SH-SY5Y (cell line): ENCODE measurements at regions not wholly inside any gene's neighbourhood (a gene's known extent, or its start where the extent isn't known, plus 50 kb on each side); places are given as distances from the start of the nearest gene placed in this dataset.

Source experiments
- GATA2 ChIP-seq: IDR thresholded peaks from 2 replicates; pipeline ENCODE4 v1.6.1; 2011; ENCODE audit warnings: mild to moderate bottlenecking, low read depth, low read length
- GATA3 ChIP-seq: IDR thresholded peaks from 2 replicates; pipeline ENCODE4 v1.6.1; 2011; ENCODE audit warnings: low read depth, mild to moderate bottlenecking, low read length, moderate library complexity

GRCh38 chr11:81495699-81496292 lies 1237.9 kb downstream of the FAM181B start:
- no peak for TF ChIP-seq GATA3

GRCh38 chr11:81494431-81494830 lies 1239.2 kb downstream of the FAM181B start:
- no peak for TF ChIP-seq GATA3
- TF ChIP-seq GATA2 = no peak

DNA sequence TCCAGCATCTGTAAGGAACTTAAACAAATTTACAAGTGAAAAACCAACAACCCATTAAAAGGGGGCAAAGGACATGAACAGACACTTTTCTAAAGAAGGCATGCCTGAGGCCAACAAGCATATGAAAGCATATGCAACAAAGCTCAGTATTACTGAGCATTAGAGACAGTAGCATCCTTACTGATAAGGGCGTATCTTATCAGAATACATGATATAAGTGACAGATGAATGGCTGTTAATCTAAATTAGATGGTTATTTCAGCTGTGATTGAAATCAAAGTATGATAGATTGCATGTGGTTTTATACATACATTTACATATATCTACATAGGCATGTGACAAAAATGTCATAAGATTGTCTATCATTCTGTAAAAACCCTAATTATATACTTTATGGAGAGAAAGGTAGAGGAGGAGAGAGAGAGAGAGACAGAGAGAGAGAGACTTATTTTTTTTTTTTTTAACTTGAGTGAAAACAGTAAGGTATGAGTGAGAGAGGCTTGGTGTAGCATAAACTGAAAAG lies 1240.7 kb downstream of the FAM181B start:
- TF ChIP-seq GATA2 (no peak), GATA3 (peak; percentile 58)

DNA sequence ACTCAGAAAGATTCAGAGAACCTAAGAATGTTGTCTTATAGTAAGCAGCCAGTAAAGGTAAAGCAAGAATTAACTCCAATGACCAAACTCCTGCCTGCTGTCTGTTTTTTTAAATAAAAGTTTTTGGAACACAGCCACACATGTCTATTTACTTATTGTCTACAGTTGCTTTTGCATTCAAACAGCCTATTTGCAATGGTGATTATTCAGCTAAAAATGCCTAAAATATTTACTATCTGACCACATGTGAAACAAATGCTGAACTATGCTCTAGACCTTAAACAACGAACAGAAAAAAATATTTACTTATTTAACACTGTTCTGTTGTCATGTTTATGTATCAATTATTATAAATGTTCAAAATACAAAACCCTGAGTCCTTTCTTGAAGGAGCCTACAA lies 1246.6 kb downstream of the FAM181B start:
- no peak for TF ChIP-seq GATA2
- TF ChIP-seq GATA3 = no peak

- TF ChIP-seq GATA2 (no peak), GATA3 (no peak)
Measured at GRCh38 chr11:81484196-81484595, 1249.5 kb downstream of the FAM181B start.

GRCh38 chr11:81477277-81477676 lies 1256.4 kb downstream of the FAM181B start:
- no peak for TF ChIP-seq GATA2
- TF ChIP-seq GATA3 = no peak

GRCh38 chr11:81476345-81476744 lies 1257.3 kb downstream of the FAM181B start:
- TF ChIP-seq GATA3 = no peak
- TF ChIP-seq GATA2 = no peak

GRCh38 chr11:81472646-81473045 lies 1261.0 kb downstream of the FAM181B start:
- no peak for TF ChIP-seq GATA3
- no peak for TF ChIP-seq GATA2

GRCh38 chr11:81470446-81470845 lies 1263.2 kb downstream of the FAM181B start:
- no peak for TF ChIP-seq GATA2
- TF ChIP-seq GATA3 = no peak

GRCh38 chr11:81459766-81460306 lies 1273.8 kb downstream of the FAM181B start:
- TF ChIP-seq GATA3 (no peak), GATA2 (no peak)

GRCh38 chr11:81449588-81450156 lies 1284.0 kb downstream of the FAM181B start:
- TF ChIP-seq GATA3 (no peak), GATA2 (no peak)

- TF ChIP-seq GATA2 (no peak), GATA3 (no peak)
Measured at GRCh38 chr11:81444297-81444696, 1289.4 kb downstream of the FAM181B start.

DNA sequence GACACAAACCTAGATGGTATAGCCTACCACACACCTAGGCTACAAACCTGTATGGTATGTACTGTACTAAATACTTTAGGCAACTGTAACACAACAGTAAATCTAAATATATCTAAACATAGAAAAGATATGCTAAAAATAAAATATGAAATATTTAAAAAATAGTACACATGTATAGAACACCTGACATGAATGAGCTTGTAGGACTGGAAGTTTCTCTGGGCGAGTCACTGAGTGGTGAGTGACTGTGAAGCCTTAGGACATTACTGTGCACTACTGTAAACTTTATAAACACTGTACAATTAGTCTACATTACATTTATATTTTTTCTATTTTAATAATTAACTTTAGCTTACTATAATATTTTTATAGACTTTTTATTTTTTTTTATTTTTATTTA lies 1301.3 kb downstream of the FAM181B start:
- TF ChIP-seq GATA3 = no peak
- no peak for TF ChIP-seq GATA2

- TF ChIP-seq GATA3 (no peak), GATA2 (no peak)
Measured at GRCh38 chr11:81424822-81425221, 1308.8 kb downstream of the FAM181B start.

DNA sequence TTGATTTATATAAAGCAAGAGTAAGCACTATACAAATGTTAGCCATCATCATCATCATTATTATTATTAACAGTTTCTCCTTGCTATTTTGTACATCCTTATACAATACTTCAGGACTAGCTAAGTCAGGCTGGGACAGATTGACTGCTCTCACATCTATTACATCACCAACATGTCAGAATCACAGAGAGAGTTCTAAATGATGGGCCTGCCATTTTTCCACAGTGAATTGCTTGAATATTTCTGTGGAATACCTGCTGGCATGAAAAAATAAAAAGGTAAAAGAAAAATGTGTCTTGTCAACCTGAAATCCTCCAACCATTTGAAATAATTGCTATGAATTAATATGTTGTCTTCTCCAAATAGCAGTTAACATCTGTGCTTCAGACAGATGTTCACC lies 1311.3 kb downstream of the FAM181B start:
- TF ChIP-seq GATA3 (no peak), GATA2 (no peak)

DNA sequence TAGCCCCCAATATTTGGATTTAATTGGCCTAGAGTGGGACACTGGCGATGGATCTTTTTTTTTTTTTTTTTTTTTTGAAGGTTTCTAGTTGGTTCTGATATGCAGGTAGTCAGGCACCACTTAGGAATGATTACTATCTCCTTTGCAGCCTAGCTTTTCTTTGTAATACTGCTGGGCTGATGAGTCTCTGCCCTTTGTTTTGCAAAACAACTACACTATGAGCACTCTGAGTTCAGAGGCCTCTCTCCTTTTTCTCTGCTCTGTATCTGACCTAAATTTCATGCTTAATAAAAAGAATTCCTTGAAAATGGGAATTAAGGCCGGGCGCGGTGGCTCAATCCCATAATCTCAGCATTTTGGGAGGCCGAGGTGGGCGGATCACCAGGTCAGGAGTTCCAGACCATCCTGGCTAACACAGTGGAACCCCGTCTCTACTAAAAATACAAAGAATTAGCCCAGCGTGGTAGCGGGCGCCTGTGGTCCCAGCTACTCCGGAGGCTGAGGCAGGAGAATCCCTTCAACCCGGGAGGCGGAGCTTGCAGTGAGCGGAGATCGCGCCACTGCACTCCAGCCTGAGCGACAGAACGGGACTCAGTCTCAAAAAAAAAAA lies 1312.3 kb downstream of the FAM181B start:
- TF ChIP-seq GATA3 (no peak), GATA2 (no peak)
